Testis (tissue), 2 donors: ENCODE measurements at regions not wholly inside any gene's neighbourhood (a gene's known extent, or its start where the extent isn't known, plus 50 kb on each side); places are given as distances from the start of the nearest gene placed in this dataset.

ENCODE experiments used
- POLR2A ChIP-seq: fragments of 450-650 bp; IDR thresholded peaks from one replicate; pipeline ENCODE4 v1.6.1; 2017; ENCODE audit warnings: antibody characterized with exemption, mild to moderate bottlenecking, moderate library complexity
- TF ChIP-seq, protein P1 (sequence below), 3 experiments: fragments of 450-650 bp in 2 of 3; fragments of 200-600 bp in 1 of 3; sonication (generic) in 1 of 3; IDR thresholded peaks; one replicate each; pipeline ENCODE4 v1.5.1; 2016 to 2019; ENCODE audit warnings: antibody characterized with exemption in 3 of 3, mild to moderate bottlenecking in 2 of 3, moderate library complexity in 1 of 3

- TF ChIP-seq, protein P1, sequence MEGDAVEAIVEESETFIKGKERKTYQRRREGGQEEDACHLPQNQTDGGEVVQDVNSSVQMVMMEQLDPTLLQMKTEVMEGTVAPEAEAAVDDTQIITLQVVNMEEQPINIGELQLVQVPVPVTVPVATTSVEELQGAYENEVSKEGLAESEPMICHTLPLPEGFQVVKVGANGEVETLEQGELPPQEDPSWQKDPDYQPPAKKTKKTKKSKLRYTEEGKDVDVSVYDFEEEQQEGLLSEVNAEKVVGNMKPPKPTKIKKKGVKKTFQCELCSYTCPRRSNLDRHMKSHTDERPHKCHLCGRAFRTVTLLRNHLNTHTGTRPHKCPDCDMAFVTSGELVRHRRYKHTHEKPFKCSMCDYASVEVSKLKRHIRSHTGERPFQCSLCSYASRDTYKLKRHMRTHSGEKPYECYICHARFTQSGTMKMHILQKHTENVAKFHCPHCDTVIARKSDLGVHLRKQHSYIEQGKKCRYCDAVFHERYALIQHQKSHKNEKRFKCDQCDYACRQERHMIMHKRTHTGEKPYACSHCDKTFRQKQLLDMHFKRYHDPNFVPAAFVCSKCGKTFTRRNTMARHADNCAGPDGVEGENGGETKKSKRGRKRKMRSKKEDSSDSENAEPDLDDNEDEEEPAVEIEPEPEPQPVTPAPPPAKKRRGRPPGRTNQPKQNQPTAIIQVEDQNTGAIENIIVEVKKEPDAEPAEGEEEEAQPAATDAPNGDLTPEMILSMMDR (IDR thresholded peaks at IDR 0.05): no peak
- no peak for TF ChIP-seq POLR2A
Measured at GRCh38 chr15:47843124-47843663, 125.9 kb downstream of the SEMA6D start.
